Fibroblast of pulmonary artery (primary cell): ENCODE measurements at regions not wholly inside any gene's neighbourhood (a gene's known extent, or its start where the extent isn't known, plus 50 kb on each side); places are given as distances from the start of the nearest gene placed in this dataset.

ENCODE experiments used
- DNase-seq: peaks from one replicate; pipeline ENCODE4 v3.0.0-alpha.2; 2010; ENCODE audit warnings: low read depth
- H3K4me3 ChIP-seq: replicated peaks from 2 replicates; pipeline ENCODE4 v1.5.1; 2011; ENCODE audit warnings: low read depth, mild to moderate bottlenecking, control low read depth, low read length, moderate library complexity
- CTCF ChIP-seq: IDR thresholded peaks from 2 replicates; pipeline ENCODE4 v1.5.1; 2011; ENCODE audit warnings: mild to moderate bottlenecking, control low read depth, low read length, inconsistent platforms; ENCODE audit errors: missing control alignments

DNA sequence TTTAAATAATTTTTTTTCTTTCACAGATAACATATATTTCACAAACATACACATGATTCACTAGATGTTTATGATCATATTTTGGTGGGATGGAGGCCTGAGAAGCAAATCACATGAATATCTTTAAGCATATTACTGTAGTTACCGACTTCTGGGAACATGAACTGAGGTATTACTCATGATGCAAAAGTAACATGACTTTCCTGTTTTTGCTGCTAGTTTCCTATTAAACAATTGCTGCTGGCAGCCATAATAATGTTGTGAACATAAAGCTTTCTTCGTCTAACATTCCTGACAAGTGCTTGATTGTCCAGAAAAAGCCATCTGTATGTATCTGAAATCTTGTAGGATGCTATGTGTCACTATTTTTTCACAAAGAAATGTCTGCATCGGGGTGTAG, 145.4 kb downstream of the MTX2 start:
- peak; percentile 49 for DNase-seq
- no peak for TF ChIP-seq CTCF
- H3K4me3 ChIP-seq = no peak overlapping the region

DNA sequence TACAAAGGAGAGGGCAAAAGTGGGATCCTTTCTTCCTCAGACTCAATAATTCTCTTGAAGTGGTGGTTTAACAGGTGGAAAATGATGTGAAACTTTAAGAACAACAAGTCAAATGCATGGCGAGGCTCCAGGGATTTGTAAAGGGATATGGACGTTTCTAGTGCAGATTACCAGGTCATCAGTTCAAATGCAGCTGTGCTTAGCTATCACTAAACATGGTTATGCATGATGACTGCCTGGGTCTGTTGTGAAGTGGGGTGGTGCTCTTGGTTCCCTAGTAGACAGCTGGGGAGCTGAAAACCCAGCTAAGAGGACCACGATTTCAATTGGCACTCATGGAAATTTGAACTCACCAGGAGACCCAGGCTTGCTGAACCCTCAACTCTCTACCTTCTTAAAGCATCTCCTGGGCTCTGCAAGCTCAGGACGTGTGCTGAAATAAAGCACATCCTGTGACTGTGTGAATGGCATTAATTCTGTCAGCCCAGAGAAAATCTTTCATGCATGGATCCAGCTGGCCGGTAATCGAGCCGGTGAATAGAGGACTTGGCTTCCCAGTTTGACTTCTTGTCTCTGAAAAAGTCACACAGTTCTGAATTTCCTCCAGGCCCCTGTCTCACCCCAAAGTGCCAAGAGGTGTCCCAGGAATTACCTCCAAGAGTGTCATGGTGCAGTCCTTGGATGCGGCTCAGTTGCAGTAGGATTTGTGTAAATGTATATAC, 146.1 kb downstream of the MTX2 start:
- no peak for DNase-seq
- no peak for TF ChIP-seq CTCF
- H3K4me3 ChIP-seq = no peak overlapping the region

DNA sequence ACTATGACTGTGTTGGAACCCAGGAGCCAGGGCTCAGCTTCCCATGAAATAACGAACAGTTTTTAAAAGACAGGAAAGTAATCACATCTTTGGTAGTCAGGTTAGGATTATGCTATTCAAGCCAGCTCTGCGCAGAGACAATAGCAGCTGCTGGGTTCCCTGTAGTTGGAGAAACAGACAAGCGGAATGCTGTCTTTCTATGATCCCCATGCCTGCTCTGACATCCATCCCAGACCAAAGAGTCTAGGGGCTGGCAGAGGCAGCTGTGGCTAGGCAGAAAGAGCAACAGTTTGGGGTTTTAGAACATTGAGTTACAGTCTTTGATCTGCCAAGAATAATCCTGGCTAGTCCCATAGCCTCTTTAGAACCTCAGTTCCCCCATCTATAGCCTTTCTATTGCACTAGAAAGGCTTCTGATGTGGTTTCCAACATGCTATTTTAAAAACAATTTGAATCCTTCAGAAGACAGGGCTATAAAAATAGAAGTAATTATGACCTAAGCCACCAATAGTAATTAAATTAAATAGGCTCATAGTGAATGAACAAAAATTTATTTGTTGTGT, 146.8 kb downstream of the MTX2 start:
- DNase-seq = no peak
- no peak overlapping the region for H3K4me3 ChIP-seq
- no peak for TF ChIP-seq CTCF

DNA sequence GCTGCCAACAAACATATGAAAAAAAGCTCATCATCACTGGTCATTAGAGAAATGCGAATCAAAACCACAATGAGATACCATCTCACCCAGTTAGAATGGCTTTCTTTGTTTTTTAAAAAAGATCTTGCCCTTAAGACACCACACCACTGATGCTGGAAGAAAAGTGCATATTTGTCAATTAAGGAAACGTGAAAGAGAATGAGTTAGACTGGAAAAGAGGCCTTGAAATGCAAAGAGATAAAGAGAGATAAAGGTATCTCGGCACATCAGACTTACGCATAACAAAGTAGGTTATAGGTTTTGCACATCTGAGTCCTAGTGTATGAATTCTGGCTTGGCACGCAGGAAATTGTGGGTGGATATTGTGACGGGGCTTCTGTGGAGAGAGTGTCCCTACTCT, 149.5 kb downstream of the MTX2 start:
- no peak for TF ChIP-seq CTCF
- DNase-seq = no peak
- no peak overlapping the region for H3K4me3 ChIP-seq

DNA sequence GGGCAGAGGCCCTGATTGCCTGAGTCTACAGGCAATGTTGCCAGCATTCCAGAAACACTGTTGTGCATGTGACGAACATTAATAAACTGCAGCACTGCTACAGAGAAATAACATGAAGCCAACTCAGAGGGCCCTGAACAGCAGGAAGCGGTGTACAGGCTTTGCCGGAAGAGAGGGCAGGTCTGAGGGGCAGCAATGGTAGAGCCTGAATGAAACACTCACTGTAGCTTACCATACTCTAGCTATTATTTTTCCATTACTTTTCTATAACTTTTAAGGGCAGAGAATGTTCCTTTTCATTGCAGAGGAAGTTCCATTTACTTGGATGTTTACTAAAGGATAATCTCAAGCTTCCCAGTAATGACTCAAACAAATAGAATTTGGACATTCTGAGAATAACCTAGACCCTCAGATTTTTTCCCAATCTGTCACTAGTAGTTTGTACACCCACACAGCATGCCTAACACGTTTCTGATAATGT, 150.4 kb downstream of the MTX2 start:
- TF ChIP-seq CTCF = no peak
- DNase-seq = peak; percentile 77
- no peak overlapping the region for H3K4me3 ChIP-seq

- no peak overlapping the region for H3K4me3 ChIP-seq
- no peak for TF ChIP-seq CTCF
These were observed 152.2 kb downstream of the MTX2 start for GRCh38 chr2:176421297-176422050.

More at GRCh38 chr2:176421297-176422050, 152.2 kb downstream of the MTX2 start:
- no peak for DNase-seq
